ENCODE measurements at regions not wholly inside any gene's neighbourhood (a gene's known extent, or its start where the extent isn't known, plus 50 kb on each side); places are given as distances from the start of the nearest gene placed in this dataset.

- Histone ChIP-seq H3K27me3 (ENCODE audit: insufficient read depth, insufficient read length) (no peaks in the 10 kb centered on the region), H3K4me3 (ENCODE audit: insufficient read length, low read depth) (no peak overlapping the region), H3K9ac (ENCODE audit: insufficient read length, low read depth) (no peak overlapping the region), H3K4me1 (ENCODE audit: insufficient read depth, insufficient read length) (peaks cover 2% of the 10 kb centered on the region), H3K36me3 (ENCODE audit: insufficient read depth, insufficient read length, low read length) (no peaks in the 10 kb centered on the region), H3K9me3 (ENCODE audit: insufficient read depth, low read length) (no peaks in the 10 kb centered on the region)
- DNase-seq (ENCODE audit: low read depth, low spot score): no peak
- TF ChIP-seq ZNF274 (IDR thresholded peaks at IDR 0.05; ENCODE audit: low read depth, low read length) (no peak), YY1 (IDR thresholded peaks at IDR 0.05; ENCODE audit: insufficient read depth, insufficient read length) (no peak)
Measured at GRCh38 chr12:67523538-67523937, 125.0 kb upstream of the DYRK2 start.

GRCh38 chr12:67524861-67525616 is 123.5 kb upstream of the DYRK2 start:
- Histone ChIP-seq H3K36me3 (ENCODE audit: insufficient read depth, insufficient read length, low read length) (no peaks in the 10 kb centered on the region), H3K9me3 (ENCODE audit: insufficient read depth, low read length) (no peaks in the 10 kb centered on the region), H3K4me3 (ENCODE audit: insufficient read length, low read depth) (no peak overlapping the region), H3K27me3 (ENCODE audit: insufficient read depth, insufficient read length) (no peaks in the 10 kb centered on the region), H3K9ac (ENCODE audit: insufficient read length, low read depth) (no peak overlapping the region), H3K4me1 (ENCODE audit: insufficient read depth, insufficient read length) (peaks cover 2% of the 10 kb centered on the region)
- TF ChIP-seq SUZ12 (IDR thresholded peaks at IDR 0.05; ENCODE audit: extremely low read depth, insufficient read depth, insufficient read length): no peak
- DNase-seq (ENCODE audit: low read depth, low spot score): no peak

- H3K4me1 ChIP-seq (ENCODE audit: insufficient read depth, insufficient read length): peaks cover 2% of the 10 kb centered on the region
- DNase-seq (ENCODE audit: low read depth, low spot score): no peak
- TF ChIP-seq YY1 (IDR thresholded peaks at IDR 0.05; ENCODE audit: insufficient read depth, insufficient read length): no peak
- no peaks in the 10 kb centered on the region for H3K9me3 ChIP-seq (ENCODE audit: insufficient read depth, low read length)
- no peaks in the 10 kb centered on the region for H3K36me3 ChIP-seq (ENCODE audit: insufficient read depth, insufficient read length, low read length)
- no peaks in the 10 kb centered on the region for H3K27me3 ChIP-seq (ENCODE audit: insufficient read depth, insufficient read length)
- H3K4me3 ChIP-seq (ENCODE audit: insufficient read length, low read depth): no peak overlapping the region
- H3K9ac ChIP-seq (ENCODE audit: insufficient read length, low read depth): no peak overlapping the region
Measured at GRCh38 chr12:67525617-67525884, 123.0 kb upstream of the DYRK2 start.

GRCh38 chr12:67526129-67526528 is 122.4 kb upstream of the DYRK2 start:
- Histone ChIP-seq H3K36me3 (ENCODE audit: insufficient read depth, insufficient read length, low read length) (no peaks in the 10 kb centered on the region), H3K9me3 (ENCODE audit: insufficient read depth, low read length) (no peaks in the 10 kb centered on the region), H3K4me3 (ENCODE audit: insufficient read length, low read depth) (no peak overlapping the region), H3K27me3 (ENCODE audit: insufficient read depth, insufficient read length) (no peaks in the 10 kb centered on the region), H3K9ac (ENCODE audit: insufficient read length, low read depth) (no peak overlapping the region), H3K4me1 (ENCODE audit: insufficient read depth, insufficient read length) (peaks cover 2% of the 10 kb centered on the region)
- TF ChIP-seq SUZ12 (IDR thresholded peaks at IDR 0.05; ENCODE audit: extremely low read depth, insufficient read depth, insufficient read length): no peak
- no peak for TF ChIP-seq YY1 (IDR thresholded peaks at IDR 0.05; ENCODE audit: insufficient read depth, insufficient read length)
- TF ChIP-seq ZNF274 (IDR thresholded peaks at IDR 0.05; ENCODE audit: low read depth, low read length): no peak
- DNase-seq (ENCODE audit: low read depth, low spot score): no peak

GRCh38 chr12:67531051-67531450 is 117.5 kb upstream of the DYRK2 start:
- Histone ChIP-seq H3K36me3 (ENCODE audit: insufficient read depth, insufficient read length, low read length) (no peaks in the 10 kb centered on the region), H3K4me1 (ENCODE audit: insufficient read depth, insufficient read length) (peaks cover 6% of the 10 kb centered on the region), H3K9me3 (ENCODE audit: insufficient read depth, low read length) (no peaks in the 10 kb centered on the region), H3K9ac (ENCODE audit: insufficient read length, low read depth) (no peak overlapping the region), H3K27me3 (ENCODE audit: insufficient read depth, insufficient read length) (no peaks in the 10 kb centered on the region), H3K4me3 (ENCODE audit: insufficient read length, low read depth) (no peak overlapping the region)
- TF ChIP-seq YY1 (IDR thresholded peaks at IDR 0.05; ENCODE audit: insufficient read depth, insufficient read length): no peak
- no peak for TF ChIP-seq ZNF274 (IDR thresholded peaks at IDR 0.05; ENCODE audit: low read depth, low read length)
- TF ChIP-seq SUZ12 (IDR thresholded peaks at IDR 0.05; ENCODE audit: extremely low read depth, insufficient read depth, insufficient read length): no peak
- no peak for DNase-seq (ENCODE audit: low read depth, low spot score)

GRCh38 chr12:67531501-67531900 is 117.0 kb upstream of the DYRK2 start:
- no peaks in the 10 kb centered on the region for H3K27me3 ChIP-seq (ENCODE audit: insufficient read depth, insufficient read length)
- no peak overlapping the region for H3K4me3 ChIP-seq (ENCODE audit: insufficient read length, low read depth)
- H3K4me1 ChIP-seq (ENCODE audit: insufficient read depth, insufficient read length): peaks cover 6% of the 10 kb centered on the region
- H3K36me3 ChIP-seq (ENCODE audit: insufficient read depth, insufficient read length, low read length): no peaks in the 10 kb centered on the region
- TF ChIP-seq SUZ12 (IDR thresholded peaks at IDR 0.05; ENCODE audit: extremely low read depth, insufficient read depth, insufficient read length) (no peak), YY1 (IDR thresholded peaks at IDR 0.05; ENCODE audit: insufficient read depth, insufficient read length) (no peak)
- H3K9me3 ChIP-seq (ENCODE audit: insufficient read depth, low read length): no peaks in the 10 kb centered on the region
- no peak for DNase-seq (ENCODE audit: low read depth, low spot score)
- no peak overlapping the region for H3K9ac ChIP-seq (ENCODE audit: insufficient read length, low read depth)

GRCh38 chr12:67533159-67533558 is 115.4 kb upstream of the DYRK2 start:
- H3K9ac ChIP-seq (ENCODE audit: insufficient read length, low read depth): no peak overlapping the region
- H3K36me3 ChIP-seq (ENCODE audit: insufficient read depth, insufficient read length, low read length): no peaks in the 10 kb centered on the region
- no peaks in the 10 kb centered on the region for H3K27me3 ChIP-seq (ENCODE audit: insufficient read depth, insufficient read length)
- peaks cover 6% of the 10 kb centered on the region for H3K4me1 ChIP-seq (ENCODE audit: insufficient read depth, insufficient read length)
- H3K4me3 ChIP-seq (ENCODE audit: insufficient read length, low read depth): no peak overlapping the region
- H3K9me3 ChIP-seq (ENCODE audit: insufficient read depth, low read length): no peaks in the 10 kb centered on the region
- TF ChIP-seq ZNF274 (IDR thresholded peaks at IDR 0.05; ENCODE audit: low read depth, low read length): no peak
- TF ChIP-seq YY1 (IDR thresholded peaks at IDR 0.05; ENCODE audit: insufficient read depth, insufficient read length): no peak
- no peak for TF ChIP-seq SUZ12 (IDR thresholded peaks at IDR 0.05; ENCODE audit: extremely low read depth, insufficient read depth, insufficient read length)
- no peak for DNase-seq (ENCODE audit: low read depth, low spot score)

- no peak for DNase-seq (ENCODE audit: low read depth, low spot score)
- Histone ChIP-seq H3K9me3 (ENCODE audit: insufficient read depth, low read length) (no peaks in the 10 kb centered on the region), H3K36me3 (ENCODE audit: insufficient read depth, insufficient read length, low read length) (no peaks in the 10 kb centered on the region), H3K4me3 (ENCODE audit: insufficient read length, low read depth) (no peak overlapping the region), H3K4me1 (ENCODE audit: insufficient read depth, insufficient read length) (peaks cover 6% of the 10 kb centered on the region), H3K9ac (ENCODE audit: insufficient read length, low read depth) (no peak overlapping the region), H3K27me3 (ENCODE audit: insufficient read depth, insufficient read length) (no peaks in the 10 kb centered on the region)
- TF ChIP-seq SUZ12 (IDR thresholded peaks at IDR 0.05; ENCODE audit: extremely low read depth, insufficient read depth, insufficient read length) (no peak), YY1 (IDR thresholded peaks at IDR 0.05; ENCODE audit: insufficient read depth, insufficient read length) (no peak), ZNF274 (IDR thresholded peaks at IDR 0.05; ENCODE audit: low read depth, low read length) (no peak)
Measured at GRCh38 chr12:67534046-67534445, 114.5 kb upstream of the DYRK2 start.
